Fibroblast of skin of scalp (primary cell): ENCODE measurements at regions not wholly inside any gene's neighbourhood (a gene's known extent, or its start where the extent isn't known, plus 50 kb on each side); places are given as distances from the start of the nearest gene placed in this dataset.
"Not testable (repeated sequence)": the region's sequence is repeated elsewhere in the genome, so short reads cannot be mapped to it uniquely, and the experiment has no call there.

Source experiments
- DNase-seq: peaks from one replicate; pipeline ENCODE4 v3.0.0-alpha.2; 2013

GRCh38 chr7:140283472-140283871 is 106.7 kb upstream of the KDM7A start:
- DNase-seq = no peak

GRCh38 chr7:140281960-140282359 is 105.2 kb upstream of the KDM7A start:
- DNase-seq = no peak

- DNase-seq = no peak
Observed at GRCh38 chr7:140281255-140281654, 104.5 kb upstream of the KDM7A start.

- no peak for DNase-seq
Observed at GRCh38 chr7:140276001-140276400, 99.2 kb upstream of the KDM7A start.

GRCh38 chr7:140275069-140275965 is 98.5 kb upstream of the KDM7A start:
- peak; percentile 15 for DNase-seq

- no peak for DNase-seq
Observed at GRCh38 chr7:140273417-140273816, 96.6 kb upstream of the KDM7A start.

GRCh38 chr7:140271643-140271968 is 94.8 kb upstream of the KDM7A start:
- not testable (repeated sequence) for DNase-seq

GRCh38 chr7:140269004-140269638 is 92.3 kb upstream of the KDM7A start:
- no peak for DNase-seq

- DNase-seq = no peak
Observed at GRCh38 chr7:140267381-140268226, 90.8 kb upstream of the KDM7A start.

- no peak for DNase-seq
Observed at GRCh38 chr7:140263277-140263676, 86.5 kb upstream of the KDM7A start.

GRCh38 chr7:140262242-140262903 is 85.6 kb upstream of the KDM7A start:
- no peak for DNase-seq

- DNase-seq = no peak
Observed at GRCh38 chr7:140261522-140261921, 84.7 kb upstream of the KDM7A start.

- no peak for DNase-seq
Observed at GRCh38 chr7:140261105-140261486, 84.3 kb upstream of the KDM7A start.

- no peak for DNase-seq
Observed at GRCh38 chr7:140260352-140261104, 83.7 kb upstream of the KDM7A start.

GRCh38 chr7:140257278-140257677 is 80.5 kb upstream of the KDM7A start:
- DNase-seq = not testable (repeated sequence)

- not testable (repeated sequence) for DNase-seq
Observed at GRCh38 chr7:140254976-140255375, 78.2 kb upstream of the KDM7A start.

GRCh38 chr7:140249036-140249806 is 72.4 kb upstream of the KDM7A start:
- no peak for DNase-seq

GRCh38 chr7:140247559-140247958 is 70.8 kb upstream of the KDM7A start:
- no peak for DNase-seq

GRCh38 chr7:140245611-140246105 is 68.9 kb upstream of the KDM7A start:
- no peak for DNase-seq

- no peak for DNase-seq
Observed at GRCh38 chr7:140242057-140243031, 65.6 kb upstream of the KDM7A start.
